ENCODE measurements at regions not wholly inside any gene's neighbourhood (a gene's known extent, or its start where the extent isn't known, plus 50 kb on each side); places are given as distances from the start of the nearest gene placed in this dataset.

- Histone ChIP-seq H3K9me3 (ENCODE audit: control extremely low read depth in 1 of 5, control insufficient read depth in 4 of 5, insufficient read depth in 2 of 5, low read depth in 1 of 5, low read length in 4 of 5) (peaks cover 0 to 7% (median 3%) of the 10 kb centered on the region in 5 experiments), H3K27ac (ENCODE audit: insufficient read depth in 1 of 2, low read depth in 1 of 2, low read length in 2 of 2, poor library complexity in 1 of 2, severe bottlenecking in 2 of 2) (no peak overlapping the region), H3K27me3 (replicated peaks in 2 of 5; ENCODE audit: control insufficient read depth in 4 of 5, insufficient read depth in 5 of 5, low read length in 4 of 5) (no peaks in the 10 kb centered on the region), H3K4me1 (ENCODE audit: control extremely low read depth in 1 of 4, control insufficient read depth in 4 of 4, insufficient read depth in 4 of 4, low read length in 3 of 4) (peaks cover 0 to 7% (median 2%) of the 10 kb centered on the region in 4 experiments), H3K36me3 (ENCODE audit: control insufficient read depth in 4 of 4, insufficient read depth in 4 of 4, low read length in 3 of 4) (no peaks in the 10 kb centered on the region), H3K4me3 (ENCODE audit: control insufficient read depth in 1 of 7, extremely low read depth in 1 of 7, insufficient read depth in 4 of 7, low read depth in 2 of 7, low read length in 6 of 7) (no peak overlapping the region)
- no peak for DNase-seq
- ChIA-PET POLR2A (no interaction called here), CTCF (interaction anchor here (0.7 to 1.1 kb wide), 3 partner anchors 7 to 340 kb away, joined by 3 to 4 read pairs (median 3); no protein-coding TSS in a partner anchor)
- 90% methylated on average over 10 of the region's 11 CpGs for WGBS (ENCODE audit: insufficient coverage)
Measured at GRCh38 chr2:9712263-9712662, 81.5 kb upstream of the YWHAQ start.

GRCh38 chr2:9714630-9715214, 83.9 kb upstream of the YWHAQ start:
- ChIA-PET CTCF (interaction anchor here (0.6 to 1.3 kb wide), 2 partner anchors 43 to 96 kb away, joined by 3 read pairs; no protein-coding TSS in a partner anchor), POLR2A (no interaction called here)
- H3K4me3 ChIP-seq (ENCODE audit: control insufficient read depth in 1 of 7, extremely low read depth in 1 of 7, insufficient read depth in 4 of 7, low read depth in 2 of 7, low read length in 6 of 7) = no peak overlapping the region
- no peaks in the 10 kb centered on the region for H3K27me3 ChIP-seq (replicated peaks in 2 of 5; ENCODE audit: control insufficient read depth in 4 of 5, insufficient read depth in 5 of 5, low read length in 4 of 5)
- DNase-seq = peak in 2 of 3 donors; percentile 64 to 82
- no peaks in the 10 kb centered on the region for H3K36me3 ChIP-seq (ENCODE audit: control insufficient read depth in 4 of 4, insufficient read depth in 4 of 4, low read length in 3 of 4)
- 73% methylated on average over 11 of the region's 14 CpGs for WGBS (ENCODE audit: insufficient coverage)
- H3K9me3 ChIP-seq (ENCODE audit: control extremely low read depth in 1 of 5, control insufficient read depth in 4 of 5, insufficient read depth in 2 of 5, low read depth in 1 of 5, low read length in 4 of 5) = peaks cover 0 to 2% (median 0%) of the 10 kb centered on the region in 5 experiments
- H3K4me1 ChIP-seq (ENCODE audit: control extremely low read depth in 1 of 4, control insufficient read depth in 4 of 4, insufficient read depth in 4 of 4, low read length in 3 of 4) = peaks cover 0 to 4% (median 0%) of the 10 kb centered on the region in 4 experiments
- H3K27ac ChIP-seq (ENCODE audit: insufficient read depth in 1 of 2, low read depth in 1 of 2, low read length in 2 of 2, poor library complexity in 1 of 2, severe bottlenecking in 2 of 2) = no peak overlapping the region

GRCh38 chr2:9715238-9715637, 84.4 kb upstream of the YWHAQ start:
- ChIA-PET CTCF (interaction anchor here (1.3 kb wide), 1 partner anchor 97 kb away, joined by 3 read pairs; no protein-coding TSS in a partner anchor), POLR2A (no interaction called here)

GRCh38 chr2:9717886-9718451, 87.2 kb upstream of the YWHAQ start:
- H3K4me3 ChIP-seq (ENCODE audit: control insufficient read depth in 1 of 7, extremely low read depth in 1 of 7, insufficient read depth in 4 of 7, low read depth in 2 of 7, low read length in 6 of 7) = no peak overlapping the region
- no peak overlapping the region for H3K27ac ChIP-seq (ENCODE audit: insufficient read depth in 1 of 2, low read depth in 1 of 2, low read length in 2 of 2, poor library complexity in 1 of 2, severe bottlenecking in 2 of 2)
- ChIA-PET CTCF (interaction anchor here (1.2 kb wide), 1 partner anchor 11 kb away, joined by 3 read pairs; no protein-coding TSS in a partner anchor), POLR2A (no interaction called here)
- H3K27me3 ChIP-seq (replicated peaks in 2 of 5; ENCODE audit: control insufficient read depth in 4 of 5, insufficient read depth in 5 of 5, low read length in 4 of 5) = no peaks in the 10 kb centered on the region
- no peak for DNase-seq
- H3K9me3 ChIP-seq (ENCODE audit: control extremely low read depth in 1 of 5, control insufficient read depth in 4 of 5, insufficient read depth in 2 of 5, low read depth in 1 of 5, low read length in 4 of 5) = no peaks in the 10 kb centered on the region
- peaks cover 0 to 8% (median 0%) of the 10 kb centered on the region in 4 experiments for H3K4me1 ChIP-seq (ENCODE audit: control extremely low read depth in 1 of 4, control insufficient read depth in 4 of 4, insufficient read depth in 4 of 4, low read length in 3 of 4)
- no peaks in the 10 kb centered on the region for H3K36me3 ChIP-seq (ENCODE audit: control insufficient read depth in 4 of 4, insufficient read depth in 4 of 4, low read length in 3 of 4)
- WGBS (ENCODE audit: insufficient coverage) = 92% methylated on average over 6 of the region's 7 CpGs

More at GRCh38 chr2:9715238-9715637, 84.4 kb upstream of the YWHAQ start:
- no peaks in the 10 kb centered on the region for H3K27me3 ChIP-seq (replicated peaks in 2 of 5; ENCODE audit: control insufficient read depth in 4 of 5, insufficient read depth in 5 of 5, low read length in 4 of 5)
- H3K36me3 ChIP-seq (ENCODE audit: control insufficient read depth in 4 of 4, insufficient read depth in 4 of 4, low read length in 3 of 4) = no peaks in the 10 kb centered on the region
- peaks cover 0 to 4% (median 0%) of the 10 kb centered on the region in 4 experiments for H3K4me1 ChIP-seq (ENCODE audit: control extremely low read depth in 1 of 4, control insufficient read depth in 4 of 4, insufficient read depth in 4 of 4, low read length in 3 of 4)
- DNase-seq = no peak
- H3K27ac ChIP-seq (ENCODE audit: insufficient read depth in 1 of 2, low read depth in 1 of 2, low read length in 2 of 2, poor library complexity in 1 of 2, severe bottlenecking in 2 of 2) = no peak overlapping the region
- H3K4me3 ChIP-seq (ENCODE audit: control insufficient read depth in 1 of 7, extremely low read depth in 1 of 7, insufficient read depth in 4 of 7, low read depth in 2 of 7, low read length in 6 of 7) = no peak overlapping the region
- no peaks in the 10 kb centered on the region for H3K9me3 ChIP-seq (ENCODE audit: control extremely low read depth in 1 of 5, control insufficient read depth in 4 of 5, insufficient read depth in 2 of 5, low read depth in 1 of 5, low read length in 4 of 5)
- 92% methylated on average over 6 of the region's 6 CpGs for WGBS (ENCODE audit: insufficient coverage)

- peaks cover 0 to 3% (median 0%) of the 10 kb centered on the region in 4 experiments for H3K4me1 ChIP-seq (ENCODE audit: control extremely low read depth in 1 of 4, control insufficient read depth in 4 of 4, insufficient read depth in 4 of 4, low read length in 3 of 4)
- no peaks in the 10 kb centered on the region for H3K27me3 ChIP-seq (replicated peaks in 2 of 5; ENCODE audit: control insufficient read depth in 4 of 5, insufficient read depth in 5 of 5, low read length in 4 of 5)
- no peak for DNase-seq
- WGBS (ENCODE audit: insufficient coverage) = 97% methylated on average over 6 of the region's 9 CpGs
- no peak overlapping the region for H3K27ac ChIP-seq (ENCODE audit: insufficient read depth in 1 of 2, low read depth in 1 of 2, low read length in 2 of 2, poor library complexity in 1 of 2, severe bottlenecking in 2 of 2)
- H3K4me3 ChIP-seq (ENCODE audit: control insufficient read depth in 1 of 7, extremely low read depth in 1 of 7, insufficient read depth in 4 of 7, low read depth in 2 of 7, low read length in 6 of 7) = no peak overlapping the region
- POLR2A ChIA-PET = no interaction called here
- H3K36me3 ChIP-seq (ENCODE audit: control insufficient read depth in 4 of 4, insufficient read depth in 4 of 4, low read length in 3 of 4) = no peaks in the 10 kb centered on the region
- CTCF ChIA-PET = no interaction called here
- H3K9me3 ChIP-seq (ENCODE audit: control extremely low read depth in 1 of 5, control insufficient read depth in 4 of 5, insufficient read depth in 2 of 5, low read depth in 1 of 5, low read length in 4 of 5) = no peaks in the 10 kb centered on the region
Measured at GRCh38 chr2:9720352-9721093, 89.7 kb upstream of the YWHAQ start.

GRCh38 chr2:9721344-9721743, 90.5 kb upstream of the YWHAQ start:
- WGBS (ENCODE audit: insufficient coverage) = 72% methylated on average over 7 of the region's 7 CpGs
- Histone ChIP-seq H3K27me3 (replicated peaks in 2 of 5; ENCODE audit: control insufficient read depth in 4 of 5, insufficient read depth in 5 of 5, low read length in 4 of 5) (no peaks in the 10 kb centered on the region), H3K4me1 (ENCODE audit: control extremely low read depth in 1 of 4, control insufficient read depth in 4 of 4, insufficient read depth in 4 of 4, low read length in 3 of 4) (peaks cover 0 to 3% (median 0%) of the 10 kb centered on the region in 4 experiments), H3K4me3 (ENCODE audit: control insufficient read depth in 1 of 7, extremely low read depth in 1 of 7, insufficient read depth in 4 of 7, low read depth in 2 of 7, low read length in 6 of 7) (no peak overlapping the region), H3K27ac (ENCODE audit: insufficient read depth in 1 of 2, low read depth in 1 of 2, low read length in 2 of 2, poor library complexity in 1 of 2, severe bottlenecking in 2 of 2) (no peak overlapping the region), H3K36me3 (ENCODE audit: control insufficient read depth in 4 of 4, insufficient read depth in 4 of 4, low read length in 3 of 4) (no peaks in the 10 kb centered on the region), H3K9me3 (ENCODE audit: control extremely low read depth in 1 of 5, control insufficient read depth in 4 of 5, insufficient read depth in 2 of 5, low read depth in 1 of 5, low read length in 4 of 5) (no peaks in the 10 kb centered on the region)
- POLR2A ChIA-PET = no interaction called here
- CTCF ChIA-PET = no interaction called here
- peak in 1 of 3 donors; percentile 18 for DNase-seq

GRCh38 chr2:9722451-9722850, 91.7 kb upstream of the YWHAQ start:
- H3K27me3 ChIP-seq (replicated peaks in 2 of 5; ENCODE audit: control insufficient read depth in 4 of 5, insufficient read depth in 5 of 5, low read length in 4 of 5) = no peaks in the 10 kb centered on the region
- CTCF ChIA-PET = no interaction called here
- no peak for DNase-seq
- peaks cover 0 to 3% (median 0%) of the 10 kb centered on the region in 4 experiments for H3K4me1 ChIP-seq (ENCODE audit: control extremely low read depth in 1 of 4, control insufficient read depth in 4 of 4, insufficient read depth in 4 of 4, low read length in 3 of 4)
- POLR2A ChIA-PET = no interaction called here
- WGBS (ENCODE audit: insufficient coverage) = no CpG with 5 or more reads among the region's 4 CpGs
- no peaks in the 10 kb centered on the region for H3K36me3 ChIP-seq (ENCODE audit: control insufficient read depth in 4 of 4, insufficient read depth in 4 of 4, low read length in 3 of 4)
- no peak overlapping the region for H3K4me3 ChIP-seq (ENCODE audit: control insufficient read depth in 1 of 7, extremely low read depth in 1 of 7, insufficient read depth in 4 of 7, low read depth in 2 of 7, low read length in 6 of 7)
- H3K27ac ChIP-seq (ENCODE audit: insufficient read depth in 1 of 2, low read depth in 1 of 2, low read length in 2 of 2, poor library complexity in 1 of 2, severe bottlenecking in 2 of 2) = no peak overlapping the region
- no peaks in the 10 kb centered on the region for H3K9me3 ChIP-seq (ENCODE audit: control extremely low read depth in 1 of 5, control insufficient read depth in 4 of 5, insufficient read depth in 2 of 5, low read depth in 1 of 5, low read length in 4 of 5)
